Fibroblast of lung (primary cell): ENCODE measurements at regions not wholly inside any gene's neighbourhood (a gene's known extent, or its start where the extent isn't known, plus 50 kb on each side); places are given as distances from the start of the nearest gene placed in this dataset.
"Not testable (repeated sequence)": the region's sequence is repeated elsewhere in the genome, so short reads cannot be mapped to it uniquely, and the experiment has no call there.

ENCODE experiments used
- DNase-seq, 2 donors: peaks; one replicate each; pipeline versions ENCODE4 v3.0.0 to v3.0.0-alpha.2; 2010; ENCODE audit warnings: low read depth in 2 of 2
- H2AFZ ChIP-seq: 2 replicates; pipeline ENCODE4 v1.5.1; 2012; ENCODE audit warnings: low read length, control low read depth, inconsistent platforms
- H3K27ac ChIP-seq: 2 replicates; pipeline ENCODE4 v1.5.1; 2011; ENCODE audit warnings: low read length, control low read depth; ENCODE audit not compliant: insufficient read depth
- H3K27me3 ChIP-seq: 2 replicates; pipeline ENCODE4 v1.5.1; 2011; ENCODE audit warnings: mild to moderate bottlenecking, low read length; ENCODE audit not compliant: control insufficient read depth, insufficient read depth
- H3K36me3 ChIP-seq: 2 replicates; pipeline ENCODE4 v1.5.1; 2011; ENCODE audit warnings: low read length; ENCODE audit not compliant: control insufficient read depth, insufficient read depth
- H3K4me1 ChIP-seq: 2 replicates; pipeline ENCODE4 v1.5.1; 2011; ENCODE audit warnings: low read length; ENCODE audit not compliant: control insufficient read depth, insufficient read depth; ENCODE audit errors: extremely low read depth
- H3K4me2 ChIP-seq: 2 replicates; pipeline ENCODE4 v1.5.1; 2011; ENCODE audit warnings: low read length, control low read depth; ENCODE audit not compliant: insufficient read depth; ENCODE audit errors: extremely low read depth
- H3K4me3 ChIP-seq, 4 experiments: fragments of 200-600 bp in 1 of 4; sonication (generic) in 1 of 4; replicated peaks in 1 of 4; 2 replicates each; pipeline ENCODE4 v1.5.1; 2011 to 2016; ENCODE audit warnings: low read length in 4 of 4, low read depth in 3 of 4, mild to moderate bottlenecking in 3 of 4, control low read depth in 2 of 4, inconsistent platforms in 1 of 4, mixed read lengths in 1 of 4; ENCODE audit not compliant: insufficient read depth in 1 of 4; ENCODE audit errors: control extremely low read depth in 1 of 4
- H3K79me2 ChIP-seq: 2 replicates; pipeline ENCODE4 v1.5.1; 2012; ENCODE audit warnings: mild to moderate bottlenecking, low read length, inconsistent platforms; ENCODE audit not compliant: control insufficient read depth, insufficient read depth
- H3K9ac ChIP-seq: 2 replicates; pipeline ENCODE4 v1.5.1; 2011; ENCODE audit warnings: mild to moderate bottlenecking, low read length, control low read depth; ENCODE audit not compliant: insufficient read depth
- H3K9me3 ChIP-seq: 2 replicates; pipeline ENCODE4 v1.5.1; 2012; ENCODE audit warnings: low read depth, low read length; ENCODE audit not compliant: control insufficient read depth, insufficient read depth
- H4K20me1 ChIP-seq: 2 replicates; pipeline ENCODE4 v1.5.1; 2011; ENCODE audit warnings: low read length; ENCODE audit not compliant: control insufficient read depth, insufficient read depth; ENCODE audit errors: extremely low read depth
- CTCF ChIP-seq, 2 donors: IDR thresholded peaks in 1 of 2; conservative IDR thresholded peaks in 1 of 2; 1 replicate in 1 of 2; 2 replicates in 1 of 2; pipeline ENCODE4 v1.5.1; 2011 to 2012; ENCODE audit warnings: low read length in 2 of 2, control low read depth in 1 of 2, inconsistent platforms in 1 of 2, low read depth in 1 of 2, mild to moderate bottlenecking in 1 of 2
- EZH2 ChIP-seq: IDR thresholded peaks from 2 replicates; pipeline ENCODE4 v1.5.1; 2012; ENCODE audit warnings: low read length, control low read depth, mild to moderate bottlenecking; ENCODE audit errors: missing control alignments

DNA sequence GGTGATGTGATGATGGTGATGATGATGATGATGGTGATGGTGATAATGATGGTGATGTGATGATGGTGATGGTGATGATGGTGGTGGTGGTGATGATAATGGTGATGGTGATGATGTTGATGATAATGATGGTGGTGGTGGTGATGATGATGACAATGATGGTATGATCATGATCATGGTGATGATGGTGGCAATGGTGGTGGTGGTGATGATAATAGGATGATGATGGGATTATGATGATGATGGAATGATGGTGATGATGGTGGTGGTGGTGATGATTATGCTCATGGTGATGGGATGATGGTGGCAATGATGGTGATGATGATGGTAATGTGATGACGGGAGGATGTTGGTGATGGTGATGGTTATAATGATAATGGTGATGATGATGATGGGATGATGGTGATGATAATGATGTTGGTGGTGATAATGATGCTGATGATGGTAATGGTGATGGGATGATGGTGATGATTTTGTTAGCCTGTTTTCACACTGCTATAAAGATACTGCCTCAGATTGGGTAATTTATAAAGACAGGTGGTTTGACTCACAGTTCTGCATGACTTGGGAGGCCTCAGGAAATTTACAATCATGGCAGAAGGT is 314.8 kb upstream of the SFSWAP start:
- TF ChIP-seq EZH2 (no peak), CTCF (conservative IDR thresholded peaks at IDR 0.05 in 1 of 2, IDR thresholded peaks at IDR 0.05 in 1 of 2; ENCODE audit: low read depth in 1 of 2, low read length in 2 of 2) (no peak)

DNA sequence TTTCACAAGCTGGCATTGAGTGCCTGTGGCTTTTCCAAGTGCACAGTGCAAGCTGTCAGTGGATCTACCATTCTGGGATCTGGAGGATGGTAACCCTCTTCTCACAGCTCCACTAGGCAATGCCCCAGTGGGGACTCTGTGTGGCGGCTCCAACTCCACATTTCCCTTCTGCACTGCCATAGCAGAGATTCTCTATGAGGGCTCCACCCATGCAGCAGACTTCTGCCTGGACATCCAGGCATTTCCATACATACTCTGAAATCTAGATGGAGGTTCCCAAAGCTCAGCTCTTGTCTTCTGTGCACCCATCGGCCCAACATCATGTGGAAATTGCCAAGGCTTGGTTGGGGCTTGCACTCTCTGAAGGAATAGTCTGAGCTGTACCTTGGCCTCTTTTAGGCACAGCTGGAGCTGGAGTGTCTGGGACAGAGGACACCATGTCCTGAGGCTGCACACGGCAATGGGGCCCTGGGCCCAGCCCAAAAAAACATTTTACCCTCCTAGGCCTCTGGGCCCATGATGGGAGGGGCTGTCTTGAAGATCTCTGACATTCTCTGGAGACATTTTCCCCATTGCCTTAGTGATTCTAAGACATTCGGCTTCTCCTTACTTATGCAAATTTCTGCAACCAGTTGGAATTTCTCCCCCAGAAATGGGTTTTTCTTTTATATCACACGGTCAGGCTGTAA is 313.3 kb upstream of the SFSWAP start:
- H3K27ac ChIP-seq: no peak overlapping the region
- TF ChIP-seq EZH2: no peak
- no peak for TF ChIP-seq CTCF (conservative IDR thresholded peaks at IDR 0.05 in 1 of 2, IDR thresholded peaks at IDR 0.05 in 1 of 2; ENCODE audit: low read depth in 1 of 2, low read length in 2 of 2)
- no peak overlapping the region for H3K4me2 ChIP-seq
- H3K4me3 ChIP-seq: no peak overlapping the region
- H2AFZ ChIP-seq: no peak overlapping the region
- H3K4me1 ChIP-seq: no peaks in the 10 kb centered on the region
- no peaks in the 10 kb centered on the region for H3K36me3 ChIP-seq
- DNase-seq: no peak
- no peaks in the 10 kb centered on the region for H4K20me1 ChIP-seq
- no peaks in the 10 kb centered on the region for H3K27me3 ChIP-seq
- H3K9me3 ChIP-seq: peaks cover 2% of the 10 kb centered on the region
- no peak overlapping the region for H3K9ac ChIP-seq
- no peaks in the 10 kb centered on the region for H3K79me2 ChIP-seq

More for the DNA sequence above, 314.8 kb upstream of the SFSWAP start:
- H2AFZ ChIP-seq: no peak overlapping the region
- H3K4me3 ChIP-seq: no peak overlapping the region
- peaks cover 2% of the 10 kb centered on the region for H3K9me3 ChIP-seq
- no peak overlapping the region for H3K27ac ChIP-seq
- no peak for DNase-seq
- no peaks in the 10 kb centered on the region for H3K36me3 ChIP-seq
- H4K20me1 ChIP-seq: no peaks in the 10 kb centered on the region
- no peak overlapping the region for H3K9ac ChIP-seq
- no peaks in the 10 kb centered on the region for H3K27me3 ChIP-seq
- H3K79me2 ChIP-seq: no peaks in the 10 kb centered on the region
- H3K4me2 ChIP-seq: no peak overlapping the region
- H3K4me1 ChIP-seq: no peaks in the 10 kb centered on the region

DNA sequence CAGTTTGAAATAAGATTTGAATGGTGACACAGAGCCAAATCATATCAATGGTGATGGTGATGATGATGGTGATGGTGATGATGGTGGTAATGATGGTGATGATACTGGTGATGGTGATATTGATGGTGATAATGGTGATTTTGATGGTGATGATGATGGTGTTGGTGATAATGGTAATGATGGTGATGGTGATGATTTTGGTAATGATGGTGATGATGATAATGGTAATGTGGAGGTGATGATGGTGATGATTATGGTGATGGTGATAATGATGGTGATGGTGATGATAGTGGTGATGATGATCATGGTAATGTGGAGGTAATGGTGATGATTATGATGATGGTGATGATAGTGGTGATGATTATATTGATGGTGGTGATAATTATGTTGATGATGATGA is 311.9 kb upstream of the SFSWAP start:
- no peak overlapping the region for H3K27ac ChIP-seq
- no peaks in the 10 kb centered on the region for H4K20me1 ChIP-seq
- H3K27me3 ChIP-seq: no peaks in the 10 kb centered on the region
- no peaks in the 10 kb centered on the region for H3K79me2 ChIP-seq
- H3K9me3 ChIP-seq: peaks cover 2% of the 10 kb centered on the region
- TF ChIP-seq CTCF (conservative IDR thresholded peaks at IDR 0.05 in 1 of 2, IDR thresholded peaks at IDR 0.05 in 1 of 2; ENCODE audit: low read depth in 1 of 2, low read length in 2 of 2): no peak
- no peak for TF ChIP-seq EZH2
- H3K36me3 ChIP-seq: no peaks in the 10 kb centered on the region
- no peak for DNase-seq
- H3K4me1 ChIP-seq: no peaks in the 10 kb centered on the region
- H3K4me2 ChIP-seq: no peak overlapping the region
- no peak overlapping the region for H3K4me3 ChIP-seq
- no peak overlapping the region for H3K9ac ChIP-seq
- no peak overlapping the region for H2AFZ ChIP-seq

DNA sequence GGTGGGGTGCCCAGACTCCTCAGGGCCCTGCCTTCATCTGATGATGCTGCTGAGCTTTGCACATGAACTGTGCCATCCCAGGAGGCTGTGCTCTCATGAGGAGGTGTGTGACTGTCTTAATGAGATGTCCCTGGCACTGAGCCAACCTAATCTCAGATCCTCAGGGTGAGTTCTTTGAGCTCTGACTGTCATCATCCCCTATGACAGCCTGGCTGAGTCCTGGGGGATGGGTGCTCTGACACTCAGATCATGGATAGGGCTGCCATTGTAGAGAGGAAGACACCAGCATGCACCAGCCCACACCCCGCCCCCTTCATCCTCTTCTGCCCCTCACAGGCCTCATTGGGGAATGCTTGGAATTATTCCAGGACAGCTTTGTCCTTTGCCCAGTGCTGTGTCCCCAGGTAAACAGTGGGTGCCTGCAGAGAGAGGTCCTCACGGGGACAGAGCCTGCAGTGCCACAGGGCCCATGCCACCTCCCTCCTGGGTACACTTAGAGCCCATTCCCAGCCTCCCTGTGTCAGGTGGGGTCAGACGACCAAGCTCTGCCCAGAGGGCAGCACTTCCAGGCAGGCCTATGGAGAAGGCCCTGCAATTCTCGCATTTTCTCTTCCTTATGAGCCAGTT is 310.1 kb upstream of the SFSWAP start:
- H3K9me3 ChIP-seq, H3K4me2 ChIP-seq, H3K36me3 ChIP-seq, H2AFZ ChIP-seq, H4K20me1 ChIP-seq, H3K4me1 ChIP-seq, H3K9ac ChIP-seq, DNase-seq, H3K27ac ChIP-seq, H3K79me2 ChIP-seq, H3K4me3 ChIP-seq, H3K27me3 ChIP-seq: not testable (repeated sequence)
